ENCODE measurements at regions not wholly inside any gene's neighbourhood (a gene's known extent, or its start where the extent isn't known, plus 50 kb on each side); places are given as distances from the start of the nearest gene placed in this dataset.
"Not testable (repeated sequence)": the region's sequence is repeated elsewhere in the genome, so short reads cannot be mapped to it uniquely, and the experiment has no call there.

DNA sequence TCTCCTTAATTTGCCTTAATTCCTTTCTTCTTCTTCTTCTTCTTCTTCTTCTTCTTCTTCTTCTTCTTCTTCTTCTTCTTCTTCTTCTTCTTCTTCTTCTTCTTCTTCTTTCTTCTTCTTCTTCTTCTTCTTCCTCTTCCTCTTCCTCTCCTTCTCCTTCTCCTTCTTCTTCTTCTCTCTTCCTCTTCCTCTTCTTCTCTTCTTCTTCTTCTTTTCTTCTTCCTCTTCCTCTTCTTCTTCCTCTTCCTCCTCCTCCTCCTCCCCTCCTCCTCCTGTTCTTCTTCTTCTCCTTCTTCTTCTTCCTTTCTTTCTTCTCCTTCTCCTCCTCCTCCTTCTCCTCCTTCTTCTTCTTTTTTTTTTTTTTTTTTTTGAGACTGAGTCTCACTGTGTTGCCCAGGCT is 62.0 kb upstream of the NKD1 start:
- not testable (repeated sequence) for H2BK120ac ChIP-seq (ENCODE audit: low read depth, low read length); H3K4me1 ChIP-seq (ENCODE audit: control insufficient read depth, insufficient read depth, low read depth, low read length); H3K27ac ChIP-seq (ENCODE audit: low read length, poor library complexity, severe bottlenecking); H3K4ac ChIP-seq (ENCODE audit: low read depth in 1 of 2, low read length in 2 of 2); H2BK12ac ChIP-seq (ENCODE audit: low read length in 2 of 2); H3K9ac ChIP-seq (ENCODE audit: low read length); H2AK5ac ChIP-seq (ENCODE audit: low read length, severe bottlenecking); H3K4me2 ChIP-seq (ENCODE audit: low read length, poor library complexity, severe bottlenecking); H2BK5ac ChIP-seq (ENCODE audit: low read depth, low read length, poor library complexity, severe bottlenecking); H3K36me3 ChIP-seq (ENCODE audit: control insufficient read depth in 1 of 2, insufficient read depth in 2 of 2, low read depth in 1 of 2, low read length in 2 of 2); H3K9me3 ChIP-seq (ENCODE audit: control insufficient read depth, low read length); H2AFZ ChIP-seq (ENCODE audit: low read depth, low read length); H2BK15ac ChIP-seq (ENCODE audit: low read depth, poor library complexity, severe bottlenecking); H3K79me1 ChIP-seq (replicated peaks; ENCODE audit: low read length, poor library complexity, severe bottlenecking); H3K27me3 ChIP-seq (ENCODE audit: control insufficient read depth in 1 of 2, insufficient read depth in 1 of 2, low read length in 2 of 2); H3K18ac ChIP-seq (ENCODE audit: low read depth in 1 of 2, low read length in 2 of 2); DNase-seq; H3K23ac ChIP-seq (ENCODE audit: low read length in 2 of 2); H3K14ac ChIP-seq (ENCODE audit: low read length in 2 of 2); H3K4me3 ChIP-seq (ENCODE audit: insufficient read depth in 1 of 2, low read depth in 1 of 2, low read length in 2 of 2); H4K8ac ChIP-seq (ENCODE audit: low read length); H4K91ac ChIP-seq (ENCODE audit: low read length)

DNA sequence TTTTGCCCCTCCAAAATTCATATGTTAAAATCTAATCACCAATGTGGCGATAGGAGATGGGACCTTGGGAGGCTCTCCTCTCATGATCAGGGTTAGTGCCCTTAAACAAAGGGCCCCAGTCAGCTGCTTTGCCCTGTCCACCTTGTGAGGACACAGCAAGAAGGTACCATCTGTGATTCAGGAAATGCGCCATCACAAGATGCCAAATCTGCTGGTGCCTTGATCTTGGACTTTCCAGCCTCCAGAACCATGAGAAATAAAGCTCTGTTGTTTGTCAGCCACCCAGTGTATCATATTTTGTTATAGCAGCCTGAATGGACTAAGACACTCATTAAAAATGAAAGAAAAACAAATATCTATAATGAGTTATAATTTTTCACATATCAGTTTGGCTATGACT is 63.0 kb upstream of the NKD1 start:
- Histone ChIP-seq H3K79me1 (replicated peaks; ENCODE audit: low read length, poor library complexity, severe bottlenecking) (no peaks in the 10 kb centered on the region), H3K4me1 (ENCODE audit: control insufficient read depth, insufficient read depth, low read depth, low read length) (no peaks in the 10 kb centered on the region), H3K9ac (ENCODE audit: low read length) (no peak overlapping the region), H3K14ac (ENCODE audit: low read length in 2 of 2) (no peak overlapping the region), H2BK12ac (ENCODE audit: low read length in 2 of 2) (no peak overlapping the region), H4K91ac (ENCODE audit: low read length) (no peak overlapping the region), H3K18ac (ENCODE audit: low read depth in 1 of 2, low read length in 2 of 2) (no peak overlapping the region), H3K27ac (ENCODE audit: low read length, poor library complexity, severe bottlenecking) (no peak overlapping the region), H3K4ac (ENCODE audit: low read depth in 1 of 2, low read length in 2 of 2) (no peak overlapping the region), H2BK5ac (ENCODE audit: low read depth, low read length, poor library complexity, severe bottlenecking) (no peak overlapping the region), H3K4me2 (ENCODE audit: low read length, poor library complexity, severe bottlenecking) (no peak overlapping the region), H3K27me3 (ENCODE audit: control insufficient read depth in 1 of 2, insufficient read depth in 1 of 2, low read length in 2 of 2) (peaks cover 3 to 8% of the 10 kb centered on the region in 2 experiments), H3K9me3 (ENCODE audit: control insufficient read depth, low read length) (peaks cover 4% of the 10 kb centered on the region), H2AFZ (ENCODE audit: low read depth, low read length) (no peak overlapping the region), H3K4me3 (ENCODE audit: insufficient read depth in 1 of 2, low read depth in 1 of 2, low read length in 2 of 2) (no peak overlapping the region), H3K23ac (ENCODE audit: low read length in 2 of 2) (no peak overlapping the region), H2AK5ac (ENCODE audit: low read length, severe bottlenecking) (no peak overlapping the region), H2BK15ac (ENCODE audit: low read depth, poor library complexity, severe bottlenecking) (no peak overlapping the region), H3K36me3 (ENCODE audit: control insufficient read depth in 1 of 2, insufficient read depth in 2 of 2, low read depth in 1 of 2, low read length in 2 of 2) (no peaks in the 10 kb centered on the region), H2BK120ac (ENCODE audit: low read depth, low read length) (no peak overlapping the region), H4K8ac (ENCODE audit: low read length) (no peak overlapping the region)
- DNase-seq: no peak
- WGBS: 88% methylated on average over 2 of the region's 2 CpGs

DNA sequence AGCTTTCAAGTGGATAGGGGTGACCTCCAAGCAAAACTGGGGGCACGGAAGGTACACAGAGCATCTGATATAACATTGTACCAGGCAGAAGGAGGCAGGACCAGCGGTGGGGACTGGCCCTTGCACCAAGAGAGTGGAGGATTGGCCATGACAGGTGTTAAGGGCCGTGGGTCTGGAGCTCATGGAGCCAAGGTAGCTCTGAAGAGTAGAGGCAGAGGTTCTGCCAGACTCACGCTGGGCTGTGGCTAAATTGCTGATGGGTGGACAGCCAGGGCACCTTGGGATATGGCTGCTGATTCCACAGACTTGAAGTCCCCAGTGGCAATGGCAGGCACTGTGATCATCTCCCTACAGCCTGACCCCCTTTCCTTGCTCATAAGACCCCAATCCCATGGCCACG is 65.9 kb upstream of the NKD1 start:
- no peak overlapping the region for H3K9ac ChIP-seq (ENCODE audit: low read length)
- no peak overlapping the region for H4K91ac ChIP-seq (ENCODE audit: low read length)
- no peak overlapping the region for H2AFZ ChIP-seq (ENCODE audit: low read depth, low read length)
- no peak overlapping the region for H2BK120ac ChIP-seq (ENCODE audit: low read depth, low read length)
- H2BK5ac ChIP-seq (ENCODE audit: low read depth, low read length, poor library complexity, severe bottlenecking): no peak overlapping the region
- no peak for DNase-seq
- H3K9me3 ChIP-seq (ENCODE audit: control insufficient read depth, low read length): peaks cover 4% of the 10 kb centered on the region
- no peak overlapping the region for H3K4ac ChIP-seq (ENCODE audit: low read depth in 1 of 2, low read length in 2 of 2)
- no peak overlapping the region for H3K18ac ChIP-seq (ENCODE audit: low read depth in 1 of 2, low read length in 2 of 2)
- 58% methylated on average over 5 of the region's 5 CpGs for WGBS
- H3K4me1 ChIP-seq (ENCODE audit: control insufficient read depth, insufficient read depth, low read depth, low read length): no peaks in the 10 kb centered on the region
- no peaks in the 10 kb centered on the region for H3K36me3 ChIP-seq (ENCODE audit: control insufficient read depth in 1 of 2, insufficient read depth in 2 of 2, low read depth in 1 of 2, low read length in 2 of 2)
- H2BK15ac ChIP-seq (ENCODE audit: low read depth, poor library complexity, severe bottlenecking): no peak overlapping the region
- no peak overlapping the region for H3K23ac ChIP-seq (ENCODE audit: low read length in 2 of 2)
- no peak overlapping the region for H3K14ac ChIP-seq (ENCODE audit: low read length in 2 of 2)
- H3K4me3 ChIP-seq (ENCODE audit: insufficient read depth in 1 of 2, low read depth in 1 of 2, low read length in 2 of 2): no peak overlapping the region
- no peak overlapping the region for H4K8ac ChIP-seq (ENCODE audit: low read length)
- H3K27me3 ChIP-seq (ENCODE audit: control insufficient read depth in 1 of 2, insufficient read depth in 1 of 2, low read length in 2 of 2): peaks cover 3 to 31% of the 10 kb centered on the region in 2 experiments
- no peak overlapping the region for H2AK5ac ChIP-seq (ENCODE audit: low read length, severe bottlenecking)
- H3K79me1 ChIP-seq (replicated peaks; ENCODE audit: low read length, poor library complexity, severe bottlenecking): no peaks in the 10 kb centered on the region
- H2BK12ac ChIP-seq (ENCODE audit: low read length in 2 of 2): no peak overlapping the region
- no peak overlapping the region for H3K4me2 ChIP-seq (ENCODE audit: low read length, poor library complexity, severe bottlenecking)
- no peak overlapping the region for H3K27ac ChIP-seq (ENCODE audit: low read length, poor library complexity, severe bottlenecking)

DNA sequence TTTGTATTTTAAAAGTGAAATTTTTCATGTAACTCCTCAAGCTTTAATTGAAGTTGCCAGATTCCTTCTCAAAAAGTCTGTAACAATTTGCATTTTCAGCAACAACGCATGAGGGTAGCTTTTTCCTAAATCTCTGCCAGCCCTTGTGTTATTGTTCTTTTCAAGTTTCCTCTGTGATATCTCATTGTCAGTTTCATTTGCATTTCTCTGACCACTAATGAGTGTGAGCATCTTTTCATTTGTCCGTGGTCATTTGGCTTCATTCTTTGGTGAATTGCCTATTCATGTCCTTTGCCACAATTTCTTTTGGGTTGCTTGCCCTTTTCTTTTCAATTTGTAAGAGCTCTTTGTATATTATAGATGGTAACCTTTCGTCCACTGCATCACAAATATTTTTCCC is 68.0 kb upstream of the NKD1 start:
- no peaks in the 10 kb centered on the region for H3K36me3 ChIP-seq (ENCODE audit: control insufficient read depth in 1 of 2, insufficient read depth in 2 of 2, low read depth in 1 of 2, low read length in 2 of 2)
- H2BK12ac ChIP-seq (ENCODE audit: low read length in 2 of 2): no peak overlapping the region
- no peak overlapping the region for H3K4ac ChIP-seq (ENCODE audit: low read depth in 1 of 2, low read length in 2 of 2)
- H3K14ac ChIP-seq (ENCODE audit: low read length in 2 of 2): no peak overlapping the region
- no peak overlapping the region for H2BK120ac ChIP-seq (ENCODE audit: low read depth, low read length)
- no peak overlapping the region for H2AK5ac ChIP-seq (ENCODE audit: low read length, severe bottlenecking)
- H3K27me3 ChIP-seq (ENCODE audit: control insufficient read depth in 1 of 2, insufficient read depth in 1 of 2, low read length in 2 of 2): peaks cover 3 to 38% of the 10 kb centered on the region in 2 experiments
- H3K4me2 ChIP-seq (ENCODE audit: low read length, poor library complexity, severe bottlenecking): no peak overlapping the region
- H4K8ac ChIP-seq (ENCODE audit: low read length): no peak overlapping the region
- no peak overlapping the region for H3K23ac ChIP-seq (ENCODE audit: low read length in 2 of 2)
- no peaks in the 10 kb centered on the region for H3K4me1 ChIP-seq (ENCODE audit: control insufficient read depth, insufficient read depth, low read depth, low read length)
- no peak overlapping the region for H2AFZ ChIP-seq (ENCODE audit: low read depth, low read length)
- no peak overlapping the region for H2BK5ac ChIP-seq (ENCODE audit: low read depth, low read length, poor library complexity, severe bottlenecking)
- WGBS: 91% methylated on average over 2 of the region's 3 CpGs
- H3K27ac ChIP-seq (ENCODE audit: low read length, poor library complexity, severe bottlenecking): no peak overlapping the region
- peaks cover 4% of the 10 kb centered on the region for H3K9me3 ChIP-seq (ENCODE audit: control insufficient read depth, low read length)
- no peaks in the 10 kb centered on the region for H3K79me1 ChIP-seq (replicated peaks; ENCODE audit: low read length, poor library complexity, severe bottlenecking)
- H3K4me3 ChIP-seq (ENCODE audit: insufficient read depth in 1 of 2, low read depth in 1 of 2, low read length in 2 of 2): no peak overlapping the region
- no peak overlapping the region for H4K91ac ChIP-seq (ENCODE audit: low read length)
- no peak overlapping the region for H3K9ac ChIP-seq (ENCODE audit: low read length)
- DNase-seq: no peak
- no peak overlapping the region for H2BK15ac ChIP-seq (ENCODE audit: low read depth, poor library complexity, severe bottlenecking)
- no peak overlapping the region for H3K18ac ChIP-seq (ENCODE audit: low read depth in 1 of 2, low read length in 2 of 2)
